ENCODE measurements at regions not wholly inside any gene's neighbourhood (a gene's known extent, or its start where the extent isn't known, plus 50 kb on each side); places are given as distances from the start of the nearest gene placed in this dataset.
"Not testable (repeated sequence)": the region's sequence is repeated elsewhere in the genome, so short reads cannot be mapped to it uniquely, and the experiment has no call there.

DNA sequence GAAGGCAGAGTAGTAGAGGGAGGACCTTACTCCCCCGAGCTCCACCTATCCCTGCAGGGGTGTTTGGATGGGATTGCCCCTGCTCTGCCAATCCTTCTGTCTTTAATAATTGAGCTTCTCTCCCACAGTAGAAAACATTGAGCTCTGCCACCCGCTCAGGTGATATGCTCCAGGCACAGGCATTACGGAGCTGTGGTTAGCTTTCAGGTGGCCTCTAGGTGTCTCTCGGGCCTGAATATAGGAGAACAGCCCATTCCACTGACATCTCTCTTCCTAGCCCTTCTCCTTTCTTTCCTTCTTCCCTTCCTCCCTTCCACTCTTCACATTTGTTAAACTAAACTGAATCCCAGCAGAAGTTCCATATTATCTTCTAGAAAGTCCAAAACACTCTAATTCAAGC, 203.4 kb downstream of the SYK start:
- TF ChIP-seq POLR2A (IDR thresholded peaks at IDR 0.05; ENCODE audit: low read depth, low read length): no peak
- TF ChIP-seq POLR2AphosphoS5 (IDR thresholded peaks at IDR 0.05; ENCODE audit: low read depth, low read length): no peak
- TF ChIP-seq TAF1 (IDR thresholded peaks at IDR 0.05; ENCODE audit: borderline replicate concordance, low read depth, low read length): no peak
- no peak for DNase-seq (ENCODE audit: insufficient read length)
- no peak for FAIRE-seq

DNA sequence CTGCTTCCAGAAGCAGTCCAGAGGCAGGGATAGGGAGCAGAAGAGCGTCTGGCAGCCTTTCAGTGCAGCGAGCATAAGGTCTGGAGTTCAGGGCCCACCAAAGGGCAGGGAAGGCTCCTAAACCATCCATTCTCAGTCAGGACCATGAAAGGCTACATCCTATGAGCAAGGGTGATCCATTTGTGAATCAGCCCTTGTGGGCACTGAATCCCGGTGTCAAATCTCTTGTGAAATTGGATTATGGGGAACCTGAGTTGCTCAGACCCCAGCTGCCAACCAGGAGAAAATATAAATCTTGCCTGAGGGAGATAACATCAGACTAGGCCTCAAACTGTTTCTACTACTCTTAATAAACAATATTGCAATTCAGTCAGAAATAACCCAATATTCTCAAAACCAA, 204.4 kb downstream of the SYK start:
- FAIRE-seq (no peak), DNase-seq (ENCODE audit: insufficient read length) (no peak)
- TF ChIP-seq POLR2AphosphoS5 (IDR thresholded peaks at IDR 0.05; ENCODE audit: low read depth, low read length) (no peak), TAF1 (IDR thresholded peaks at IDR 0.05; ENCODE audit: borderline replicate concordance, low read depth, low read length) (no peak), POLR2A (IDR thresholded peaks at IDR 0.05; ENCODE audit: low read depth, low read length) (no peak)

DNA sequence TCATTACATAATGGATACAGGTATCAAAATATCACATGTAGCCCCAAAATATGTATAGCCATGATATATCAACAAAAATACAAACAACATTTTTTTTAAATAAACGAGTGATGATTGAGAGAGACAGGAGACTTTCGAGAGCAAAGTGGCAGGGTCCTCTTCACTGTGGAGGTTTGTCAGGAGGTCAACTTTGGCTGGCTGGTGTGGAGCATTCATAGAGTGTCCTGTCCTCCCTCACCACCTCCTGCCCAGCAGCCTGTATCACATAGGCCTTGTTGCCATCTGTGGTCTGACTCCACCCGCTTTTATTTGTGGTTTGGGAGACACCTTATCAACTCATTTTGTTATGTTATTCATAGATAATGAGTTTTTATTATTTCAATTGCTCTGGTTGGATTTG, 206.9 kb downstream of the SYK start:
- FAIRE-seq (no peak), DNase-seq (ENCODE audit: insufficient read length) (no peak)
- no peak for TF ChIP-seq POLR2A (IDR thresholded peaks at IDR 0.05; ENCODE audit: low read depth, low read length)
- no peak for TF ChIP-seq TAF1 (IDR thresholded peaks at IDR 0.05; ENCODE audit: borderline replicate concordance, low read depth, low read length)
- TF ChIP-seq POLR2AphosphoS5 (IDR thresholded peaks at IDR 0.05; ENCODE audit: low read depth, low read length): no peak

DNA sequence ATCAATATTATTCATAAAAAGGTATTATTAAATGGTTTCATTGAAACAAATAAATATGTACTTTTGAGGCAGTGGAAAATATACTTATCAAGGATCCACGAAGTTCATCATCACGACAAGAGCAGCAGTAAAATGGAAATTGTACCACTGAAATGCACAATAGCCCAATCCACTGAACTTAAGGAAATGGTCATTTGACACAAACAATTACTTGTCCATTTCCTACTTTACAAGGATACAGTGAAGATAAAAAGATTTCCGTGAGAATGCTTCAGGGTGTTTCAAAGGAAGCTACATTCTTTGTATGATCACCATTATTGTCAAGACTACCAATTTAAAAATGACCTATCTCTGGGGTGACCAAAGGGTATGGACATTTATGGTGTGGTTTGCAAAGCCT, 210.3 kb downstream of the SYK start:
- no peak for DNase-seq (ENCODE audit: insufficient read length)
- TF ChIP-seq TAF1 (IDR thresholded peaks at IDR 0.05; ENCODE audit: borderline replicate concordance, low read depth, low read length): no peak
- no peak for TF ChIP-seq POLR2AphosphoS5 (IDR thresholded peaks at IDR 0.05; ENCODE audit: low read depth, low read length)
- TF ChIP-seq POLR2A (IDR thresholded peaks at IDR 0.05; ENCODE audit: low read depth, low read length): no peak
- FAIRE-seq: no peak

DNA sequence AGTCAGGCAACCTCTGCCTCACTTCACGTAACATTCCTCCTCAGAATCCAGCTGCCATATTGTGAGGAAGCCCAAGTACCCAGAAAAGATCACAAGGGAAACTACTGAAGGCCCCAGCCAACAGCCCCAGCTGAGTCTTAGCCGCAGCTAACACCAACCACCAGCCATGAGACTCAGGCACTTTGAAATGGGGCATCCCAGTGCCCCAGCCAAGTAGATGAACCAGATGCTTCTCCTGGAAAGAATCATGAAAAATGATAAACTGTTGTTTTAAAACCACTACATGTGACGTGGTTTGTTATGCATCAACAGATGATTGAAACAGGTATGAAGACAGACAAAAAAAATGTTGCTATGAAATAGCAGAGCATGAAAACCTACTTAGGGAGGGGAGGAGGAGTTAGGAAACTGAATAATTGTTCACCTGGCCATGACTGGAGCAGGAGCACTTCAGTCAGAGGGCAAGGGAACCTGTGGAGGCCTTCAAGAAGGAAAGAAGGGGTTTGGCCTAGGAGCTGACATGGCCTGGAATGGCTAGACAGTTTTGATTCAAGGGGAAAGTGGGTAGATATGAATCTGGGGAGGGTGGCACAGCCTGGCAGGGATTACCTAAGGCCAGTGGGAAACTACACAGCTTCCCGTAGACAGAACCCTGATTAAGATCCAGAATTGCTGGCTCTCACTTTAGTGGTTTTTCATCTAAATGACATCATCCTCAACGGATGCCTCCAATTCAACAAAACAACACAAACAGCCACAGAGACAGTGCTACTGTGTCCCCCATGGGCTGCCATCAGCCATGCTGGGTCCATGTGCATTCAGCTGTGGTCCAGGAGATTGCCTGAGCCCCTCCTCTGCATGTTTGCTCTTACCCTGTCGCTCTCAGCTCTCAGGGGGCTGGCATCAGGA, 211.6 kb downstream of the SYK start:
- no peak for TF ChIP-seq POLR2AphosphoS5 (IDR thresholded peaks at IDR 0.05; ENCODE audit: low read depth, low read length)
- TF ChIP-seq TAF1 (IDR thresholded peaks at IDR 0.05; ENCODE audit: borderline replicate concordance, low read depth, low read length): no peak
- TF ChIP-seq POLR2A (IDR thresholded peaks at IDR 0.05; ENCODE audit: low read depth, low read length): no peak
- FAIRE-seq: no peak
- no peak for DNase-seq (ENCODE audit: insufficient read length)

DNA sequence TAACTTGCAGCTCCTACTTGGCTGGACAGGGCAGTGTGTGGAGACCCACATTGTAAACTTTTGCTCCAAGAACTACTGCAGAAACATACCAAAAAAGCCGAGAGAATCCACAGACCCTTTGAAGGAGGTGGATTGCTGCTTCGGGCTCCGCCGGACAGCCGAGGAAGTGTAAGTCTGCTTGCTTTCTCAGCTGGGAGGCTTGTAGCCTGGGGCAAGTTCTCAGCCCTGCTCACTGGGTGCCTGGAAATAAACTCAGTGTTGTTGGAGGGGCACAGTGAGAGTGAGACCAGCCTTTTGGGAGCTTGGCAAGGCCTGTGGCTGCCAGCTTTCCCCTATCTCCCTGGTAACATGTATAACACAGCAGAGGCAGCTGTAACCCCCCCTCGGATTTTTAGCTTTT, 215.6 kb downstream of the SYK start:
- no peak for FAIRE-seq
- no peak for TF ChIP-seq POLR2AphosphoS5 (IDR thresholded peaks at IDR 0.05; ENCODE audit: low read depth, low read length)
- TF ChIP-seq TAF1 (IDR thresholded peaks at IDR 0.05; ENCODE audit: borderline replicate concordance, low read depth, low read length): no peak
- no peak for TF ChIP-seq POLR2A (IDR thresholded peaks at IDR 0.05; ENCODE audit: low read depth, low read length)

DNA sequence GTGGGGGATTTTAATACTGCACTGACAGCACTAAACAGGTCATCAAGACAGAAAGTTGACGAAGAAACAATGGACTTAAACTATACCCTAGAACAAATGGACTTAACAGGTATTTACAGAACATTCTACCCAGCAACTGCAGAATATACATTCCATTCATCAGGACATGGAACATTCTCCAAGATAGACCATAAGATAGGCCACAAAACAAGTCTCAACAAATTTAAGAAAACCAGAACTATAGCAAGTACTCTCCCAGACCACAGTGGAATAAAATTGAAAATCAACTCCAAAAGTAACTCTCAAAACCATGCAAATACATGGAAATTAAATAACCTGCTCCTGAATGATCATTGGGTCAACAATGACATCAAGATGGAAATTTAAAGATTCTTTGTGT, 218.3 kb downstream of the SYK start:
- DNase-seq (ENCODE audit: insufficient read length); FAIRE-seq: not testable (repeated sequence)

More for the DNA sequence above, 215.6 kb downstream of the SYK start:
- DNase-seq (ENCODE audit: insufficient read length): no peak

DNA sequence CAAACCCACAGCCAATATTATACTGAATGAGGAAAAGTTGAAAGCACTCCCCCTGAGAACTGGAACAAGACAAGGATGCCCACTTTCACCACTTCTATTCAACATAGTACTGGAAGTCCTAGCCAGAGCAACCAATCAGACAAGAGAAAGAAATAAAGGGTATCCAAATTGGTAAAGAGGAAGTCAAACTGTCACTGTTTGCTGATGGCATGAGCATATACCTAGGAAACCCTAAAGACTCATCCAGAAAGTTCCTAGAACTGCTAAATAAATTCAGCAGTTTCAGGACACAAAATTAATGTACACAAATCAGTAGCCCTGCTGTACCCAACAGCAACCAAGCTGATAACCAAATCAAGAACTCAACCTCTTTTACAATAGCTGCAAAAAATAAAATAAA, 220.0 kb downstream of the SYK start:
- DNase-seq (ENCODE audit: insufficient read length); FAIRE-seq: not testable (repeated sequence)

DNA sequence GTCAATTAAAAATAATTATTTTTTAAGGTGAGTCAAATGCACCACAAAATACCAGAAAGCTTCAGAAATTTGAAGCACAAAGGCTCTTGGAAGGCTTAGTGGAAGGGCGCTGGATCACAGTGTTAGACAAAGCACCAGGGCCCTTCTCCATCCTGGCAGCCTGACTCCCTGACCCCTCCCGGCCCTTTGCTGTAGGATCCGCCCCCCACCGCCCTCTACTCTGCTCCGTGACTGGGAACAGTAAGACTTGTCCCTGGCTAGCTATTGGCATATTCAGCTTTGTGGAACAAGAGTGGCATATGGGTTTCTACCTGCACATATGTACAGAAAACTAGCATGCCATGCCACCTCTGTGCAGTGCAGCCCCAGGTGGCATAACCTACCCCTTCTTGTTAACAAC, 222.1 kb downstream of the SYK start:
- TF ChIP-seq POLR2AphosphoS5 (IDR thresholded peaks at IDR 0.05; ENCODE audit: low read depth, low read length) (no peak), TAF1 (IDR thresholded peaks at IDR 0.05; ENCODE audit: borderline replicate concordance, low read depth, low read length) (no peak)
- DNase-seq (ENCODE audit: insufficient read length): no peak
- FAIRE-seq: no peak

DNA sequence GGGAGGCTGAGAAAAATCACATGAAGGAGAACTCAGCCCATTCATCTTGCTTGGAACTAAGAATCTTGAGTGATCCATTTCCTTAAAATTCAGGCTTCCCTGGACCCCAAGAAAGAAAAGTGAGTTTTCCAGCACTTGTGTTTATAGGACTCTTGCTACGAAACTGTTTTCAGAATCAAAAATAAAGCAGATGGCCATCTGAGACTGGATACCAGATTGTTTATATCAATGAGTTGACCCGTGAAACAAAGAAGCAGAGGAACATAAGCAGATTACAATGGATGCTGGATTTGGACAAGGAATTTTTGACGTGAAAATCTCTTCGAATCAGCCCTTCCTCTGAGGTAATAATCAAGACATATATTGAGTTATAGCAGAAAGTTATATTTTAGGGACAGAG, 223.2 kb downstream of the SYK start:
- no peak for DNase-seq (ENCODE audit: insufficient read length)
- no peak for TF ChIP-seq POLR2A (IDR thresholded peaks at IDR 0.05; ENCODE audit: low read depth, low read length)
- no peak for TF ChIP-seq TAF1 (IDR thresholded peaks at IDR 0.05; ENCODE audit: borderline replicate concordance, low read depth, low read length)
- no peak for TF ChIP-seq POLR2AphosphoS5 (IDR thresholded peaks at IDR 0.05; ENCODE audit: low read depth, low read length)
- no peak for FAIRE-seq

DNA sequence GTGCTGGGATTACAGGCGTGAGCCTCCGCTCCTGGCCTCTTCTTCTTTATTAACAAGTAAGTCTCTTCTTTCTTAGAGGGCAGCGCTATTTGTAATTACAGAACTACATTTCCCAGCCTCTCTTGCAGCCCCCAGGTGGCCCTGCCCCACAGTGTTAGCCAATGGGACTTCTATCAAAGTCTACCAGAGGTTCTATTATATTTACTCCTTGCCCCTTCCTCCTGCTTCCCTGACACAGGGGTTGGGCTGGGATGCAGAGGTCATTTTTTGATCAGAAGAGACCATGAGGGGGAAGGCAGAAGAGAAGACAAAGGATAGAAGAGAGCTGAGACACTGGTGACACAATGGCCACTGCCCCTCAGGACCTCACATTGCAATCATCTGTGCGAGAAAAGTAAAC, 224.2 kb downstream of the SYK start:
- TF ChIP-seq POLR2A (IDR thresholded peaks at IDR 0.05; ENCODE audit: low read depth, low read length): no peak
- no peak for TF ChIP-seq POLR2AphosphoS5 (IDR thresholded peaks at IDR 0.05; ENCODE audit: low read depth, low read length)
- no peak for TF ChIP-seq TAF1 (IDR thresholded peaks at IDR 0.05; ENCODE audit: borderline replicate concordance, low read depth, low read length)
- DNase-seq (ENCODE audit: insufficient read length): no peak
- no peak for FAIRE-seq

DNA sequence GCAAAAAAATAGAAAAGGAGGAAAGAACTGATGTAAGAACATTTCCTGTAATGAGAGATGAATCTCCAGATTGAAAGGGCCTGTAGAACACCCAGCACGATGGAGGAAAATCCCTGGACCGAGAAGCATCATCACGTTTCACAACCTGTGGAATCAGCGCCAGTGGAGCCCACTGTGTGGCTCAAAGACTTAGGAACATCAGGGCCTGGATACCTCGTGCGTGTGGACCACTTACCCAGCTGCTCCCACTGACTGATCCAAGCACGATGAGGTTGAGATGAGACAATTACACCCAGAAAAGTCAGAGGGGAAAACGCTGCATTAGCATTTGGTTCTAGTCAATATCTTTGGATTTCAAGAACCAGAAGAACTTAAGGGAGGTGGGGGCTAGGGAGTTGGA, 224.6 kb downstream of the SYK start:
- TF ChIP-seq POLR2AphosphoS5 (IDR thresholded peaks at IDR 0.05; ENCODE audit: low read depth, low read length) (no peak), POLR2A (IDR thresholded peaks at IDR 0.05; ENCODE audit: low read depth, low read length) (no peak), TAF1 (IDR thresholded peaks at IDR 0.05; ENCODE audit: borderline replicate concordance, low read depth, low read length) (no peak)
- DNase-seq (ENCODE audit: insufficient read length) (no peak), FAIRE-seq (no peak)

DNA sequence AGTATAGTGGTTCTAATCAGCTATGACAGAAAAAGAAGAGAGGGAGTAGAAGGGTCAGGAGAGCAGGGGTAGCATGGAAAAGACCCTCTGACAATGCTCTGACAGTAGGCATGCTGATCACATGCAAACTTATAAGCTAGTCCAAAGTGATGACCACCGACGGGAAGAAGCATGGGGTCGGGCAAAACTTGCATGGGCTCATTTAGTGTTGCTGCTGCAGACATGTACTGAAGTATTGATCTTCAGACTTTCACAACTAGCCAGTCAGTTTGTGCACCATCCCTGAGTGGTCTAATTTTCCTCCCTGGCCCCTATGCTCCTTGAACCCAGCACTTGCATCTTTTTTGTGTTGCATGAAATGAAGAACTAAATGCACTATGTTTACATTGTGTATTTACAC, 225.4 kb downstream of the SYK start:
- no peak for DNase-seq (ENCODE audit: insufficient read length)
- FAIRE-seq: no peak
- TF ChIP-seq TAF1 (IDR thresholded peaks at IDR 0.05; ENCODE audit: borderline replicate concordance, low read depth, low read length) (no peak), POLR2AphosphoS5 (IDR thresholded peaks at IDR 0.05; ENCODE audit: low read depth, low read length) (no peak), POLR2A (IDR thresholded peaks at IDR 0.05; ENCODE audit: low read depth, low read length) (no peak)
